ENCODE measurements at regions not wholly inside any gene's neighbourhood (a gene's known extent, or its start where the extent isn't known, plus 50 kb on each side); places are given as distances from the start of the nearest gene placed in this dataset.
A peak's percentile ranks its signal among the peaks of the same experiment; 100 is the strongest.

DNA sequence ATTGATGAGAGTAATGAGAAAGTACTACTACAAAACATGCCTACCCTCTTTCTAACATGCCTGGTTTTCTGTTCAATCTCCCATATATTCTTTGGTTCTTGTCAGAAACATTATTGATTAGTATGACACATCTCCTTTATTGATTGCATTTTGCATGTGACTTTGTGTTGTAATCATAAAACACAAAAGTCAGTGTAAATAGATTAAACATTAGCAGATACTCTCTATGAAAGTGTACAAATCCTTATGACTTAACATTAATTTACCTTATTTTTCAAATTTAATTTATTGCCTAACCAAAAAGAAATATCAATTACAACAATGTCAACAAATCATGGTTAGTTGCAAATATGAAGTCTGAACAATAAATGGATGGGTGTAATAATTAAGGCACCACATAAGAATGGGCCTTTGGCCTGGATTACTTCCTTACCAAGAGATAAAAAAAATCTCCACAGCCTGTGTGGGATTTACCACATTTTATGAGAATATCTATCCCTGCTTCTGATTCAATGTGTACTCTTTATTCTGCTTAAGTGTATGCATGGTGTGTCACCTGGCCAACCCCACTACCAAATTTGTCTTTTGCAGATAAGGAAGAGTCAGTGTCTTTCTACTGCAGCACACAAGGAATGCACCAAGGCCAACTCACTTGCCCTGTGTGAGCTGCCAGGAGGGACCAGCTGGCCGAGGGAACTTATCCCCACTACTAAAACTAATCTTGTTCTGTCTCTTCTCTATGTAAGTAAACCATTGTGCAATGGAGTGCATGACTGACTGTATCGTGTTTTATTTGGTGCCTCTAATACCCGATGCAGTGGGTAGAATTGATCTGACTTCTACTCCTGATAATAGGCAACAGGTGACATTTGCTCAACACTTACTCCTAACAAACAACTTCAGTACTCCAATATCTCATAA is 1001.9 kb upstream of the CDH10 start:
- Mint-ChIP-seq H3K4me1 (no peaks in the 10 kb centered on the region), H3K4me3 (no peak overlapping the region), H3K36me3 (ENCODE audit: low read depth) (no peaks in the 10 kb centered on the region), H3K9me3 (peaks cover 11% of the 10 kb centered on the region), H3K27ac (no peak overlapping the region), H3K27me3 (no peaks in the 10 kb centered on the region)
- ChIA-PET POLR2A (no interaction called here), CTCF (no interaction called here)
- DNase-seq = no peak

DNA sequence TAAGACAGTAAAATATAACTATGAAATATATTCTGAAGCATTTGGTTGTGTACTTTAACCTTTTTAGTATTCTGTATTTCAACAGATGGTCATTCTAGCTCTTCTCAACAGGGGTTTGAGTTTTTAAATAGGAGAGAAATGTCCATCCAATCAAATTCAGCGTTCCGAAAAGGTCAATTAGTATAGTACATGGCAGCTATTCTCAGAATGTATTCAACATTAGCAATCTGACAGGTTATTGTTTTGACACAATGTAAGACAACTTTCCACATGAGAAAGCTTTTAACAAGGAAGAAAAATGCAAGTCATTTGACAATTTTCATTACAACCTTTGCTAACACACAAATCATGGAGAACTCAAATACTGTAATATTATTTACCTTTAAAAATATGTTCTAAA is 996.3 kb upstream of the CDH10 start:
- DNase-seq = no peak
- Mint-ChIP-seq H3K36me3 (ENCODE audit: low read depth) (no peaks in the 10 kb centered on the region), H3K4me1 (no peaks in the 10 kb centered on the region), H3K27me3 (no peaks in the 10 kb centered on the region), H3K4me3 (no peak overlapping the region), H3K9me3 (peaks cover 8% of the 10 kb centered on the region), H3K27ac (no peak overlapping the region)
- ChIA-PET CTCF (no interaction called here), POLR2A (no interaction called here)

DNA sequence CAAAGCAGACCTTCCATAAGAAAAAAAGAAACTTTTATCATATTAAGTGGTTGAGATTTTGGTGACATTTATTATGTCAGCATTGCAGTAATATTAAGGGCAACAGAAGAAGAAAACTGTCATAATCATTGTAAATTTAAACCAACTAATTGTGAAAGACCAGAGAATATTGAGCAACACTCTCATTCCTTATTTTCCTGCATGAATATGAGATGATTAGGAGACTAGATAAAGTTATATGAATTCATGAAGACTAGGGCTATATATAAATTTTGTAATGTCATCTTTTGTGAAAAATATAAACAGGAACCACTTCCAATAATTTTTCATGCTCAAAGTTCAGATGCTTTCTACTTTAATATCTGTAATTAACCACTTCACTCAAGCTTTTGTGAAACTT is 974.5 kb upstream of the CDH10 start:
- DNase-seq = no peak
- POLR2A ChIA-PET = no interaction called here
- Mint-ChIP-seq H3K27ac (no peak overlapping the region), H3K27me3 (no peaks in the 10 kb centered on the region), H3K36me3 (ENCODE audit: low read depth) (no peaks in the 10 kb centered on the region), H3K4me1 (no peaks in the 10 kb centered on the region), H3K9me3 (peaks cover 7% of the 10 kb centered on the region), H3K4me3 (no peak overlapping the region)
- CTCF ChIA-PET = no interaction called here

DNA sequence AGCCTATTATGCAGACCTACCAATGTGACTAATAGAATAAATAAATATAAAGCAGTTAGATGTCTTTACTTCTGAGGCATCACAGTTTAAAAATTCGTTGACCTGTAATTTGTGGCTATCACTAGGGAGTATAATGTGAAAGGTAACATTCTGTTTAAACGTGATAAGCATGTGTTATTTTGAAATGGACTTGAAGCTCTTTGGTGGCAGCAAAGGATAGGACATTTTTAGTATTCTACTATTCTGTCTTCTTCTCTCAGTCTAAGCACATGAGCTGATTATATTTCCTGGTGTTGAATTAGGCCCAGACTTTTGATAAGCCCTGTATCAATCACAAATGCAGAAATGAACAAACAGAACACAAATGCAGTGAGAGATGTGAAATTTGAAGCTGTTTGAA is 974.0 kb upstream of the CDH10 start:
- CTCF ChIA-PET = no interaction called here
- H3K27ac Mint-ChIP-seq = no peak overlapping the region
- POLR2A ChIA-PET = no interaction called here
- no peaks in the 10 kb centered on the region for H3K4me1 Mint-ChIP-seq
- no peak for DNase-seq
- no peaks in the 10 kb centered on the region for H3K36me3 Mint-ChIP-seq (ENCODE audit: low read depth)
- no peak overlapping the region for H3K4me3 Mint-ChIP-seq
- H3K9me3 Mint-ChIP-seq = peaks cover 7% of the 10 kb centered on the region
- H3K27me3 Mint-ChIP-seq = no peaks in the 10 kb centered on the region

DNA sequence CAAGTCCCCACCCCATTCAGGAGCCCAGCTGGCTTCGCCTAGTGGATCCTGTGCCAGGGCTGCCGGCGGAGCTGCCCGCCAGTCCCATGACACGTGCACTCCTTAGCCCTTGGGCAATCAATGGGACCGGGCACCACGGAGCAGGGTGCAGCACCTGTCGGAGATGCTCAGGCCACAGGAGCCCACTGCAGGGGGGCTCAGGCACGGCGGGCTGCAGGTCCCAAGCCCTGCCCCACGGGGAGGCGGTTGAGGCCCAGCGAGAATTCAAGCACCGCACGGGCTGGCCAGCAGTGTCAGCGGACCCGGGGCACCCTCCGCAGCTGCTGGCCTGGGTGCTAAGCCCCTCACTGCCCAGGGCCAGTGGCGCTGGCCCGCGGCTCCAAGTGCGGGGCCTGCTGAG is 969.7 kb upstream of the CDH10 start:
- DNase-seq = no peak
- Mint-ChIP-seq H3K9me3 (peaks cover 9% of the 10 kb centered on the region), H3K27me3 (no peaks in the 10 kb centered on the region), H3K4me1 (no peaks in the 10 kb centered on the region), H3K27ac (no peak overlapping the region), H3K36me3 (ENCODE audit: low read depth) (no peaks in the 10 kb centered on the region), H3K4me3 (no peak overlapping the region)
- ChIA-PET CTCF (no interaction called here), POLR2A (no interaction called here)

DNA sequence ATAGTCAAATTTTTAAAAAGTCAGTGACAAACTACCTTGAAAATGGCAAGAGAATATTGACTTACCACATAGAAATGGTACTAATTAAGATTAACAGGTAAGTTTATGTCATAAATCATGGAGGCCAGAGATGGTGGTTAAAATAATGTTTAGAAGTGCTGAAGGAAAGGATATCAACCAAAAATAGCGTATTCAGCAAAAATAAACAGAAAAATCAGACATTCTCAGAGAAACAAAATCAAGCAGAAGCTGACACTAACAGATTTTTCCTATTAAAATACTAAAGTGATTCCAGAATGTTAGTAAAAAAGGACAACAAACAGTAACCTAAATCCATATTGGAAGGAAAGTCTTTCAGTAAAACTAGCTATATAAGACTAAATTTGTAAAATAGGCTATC is 959.9 kb upstream of the CDH10 start:
- Mint-ChIP-seq H3K9me3 (peaks cover 13% of the 10 kb centered on the region), H3K4me3 (no peak overlapping the region), H3K27ac (no peak overlapping the region), H3K4me1 (no peaks in the 10 kb centered on the region), H3K27me3 (no peaks in the 10 kb centered on the region), H3K36me3 (ENCODE audit: low read depth) (no peaks in the 10 kb centered on the region)
- ChIA-PET POLR2A (no interaction called here), CTCF (no interaction called here)
- DNase-seq = no peak

DNA sequence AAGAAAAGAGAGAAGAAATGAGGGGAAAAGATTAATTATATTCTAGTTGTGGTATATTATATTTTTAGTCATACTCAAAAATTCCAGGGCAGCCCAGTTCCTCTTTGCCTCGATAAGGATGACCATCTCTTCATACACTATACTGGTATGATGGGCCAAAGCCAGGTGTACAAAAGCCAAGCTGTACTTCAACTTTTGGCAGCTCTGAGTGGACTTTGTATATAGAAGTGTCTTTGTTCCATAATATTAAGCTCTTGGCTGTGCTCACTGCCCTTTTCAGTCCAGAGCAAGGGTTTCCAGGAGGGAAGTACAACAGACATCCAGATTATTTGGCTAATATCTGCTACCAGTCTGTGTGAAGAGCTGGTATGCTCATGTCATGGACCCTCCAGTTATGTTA is 934.3 kb upstream of the CDH10 start:
- H3K4me3 Mint-ChIP-seq = no peak overlapping the region
- ChIA-PET POLR2A (no interaction called here), CTCF (no interaction called here)
- no peaks in the 10 kb centered on the region for H3K36me3 Mint-ChIP-seq (ENCODE audit: low read depth)
- no peaks in the 10 kb centered on the region for H3K27me3 Mint-ChIP-seq
- peaks cover 3% of the 10 kb centered on the region for H3K9me3 Mint-ChIP-seq
- no peak overlapping the region for H3K27ac Mint-ChIP-seq
- H3K4me1 Mint-ChIP-seq = no peaks in the 10 kb centered on the region
- DNase-seq = no peak

DNA sequence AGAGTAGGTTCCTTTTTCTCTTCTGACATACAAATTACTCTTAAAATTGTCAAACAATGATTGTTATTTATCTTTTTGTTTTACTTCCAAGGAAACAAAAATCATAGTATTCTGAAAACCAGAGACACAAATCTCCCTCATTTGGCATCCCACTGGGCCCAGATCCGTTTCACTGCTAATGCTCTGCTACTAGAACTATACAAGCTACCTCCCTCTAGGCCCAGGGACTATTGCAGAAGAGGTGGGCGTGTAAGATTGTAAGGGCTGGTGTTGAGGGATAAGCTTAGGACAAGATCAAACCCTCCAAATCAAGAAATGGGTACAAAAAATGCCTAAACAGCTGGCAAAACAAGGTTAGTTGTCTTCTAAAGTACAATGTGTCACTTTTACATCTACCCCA is 928.9 kb upstream of the CDH10 start:
- H3K27ac Mint-ChIP-seq = no peak overlapping the region
- peaks cover 7% of the 10 kb centered on the region for H3K9me3 Mint-ChIP-seq
- CTCF ChIA-PET = no interaction called here

DNA sequence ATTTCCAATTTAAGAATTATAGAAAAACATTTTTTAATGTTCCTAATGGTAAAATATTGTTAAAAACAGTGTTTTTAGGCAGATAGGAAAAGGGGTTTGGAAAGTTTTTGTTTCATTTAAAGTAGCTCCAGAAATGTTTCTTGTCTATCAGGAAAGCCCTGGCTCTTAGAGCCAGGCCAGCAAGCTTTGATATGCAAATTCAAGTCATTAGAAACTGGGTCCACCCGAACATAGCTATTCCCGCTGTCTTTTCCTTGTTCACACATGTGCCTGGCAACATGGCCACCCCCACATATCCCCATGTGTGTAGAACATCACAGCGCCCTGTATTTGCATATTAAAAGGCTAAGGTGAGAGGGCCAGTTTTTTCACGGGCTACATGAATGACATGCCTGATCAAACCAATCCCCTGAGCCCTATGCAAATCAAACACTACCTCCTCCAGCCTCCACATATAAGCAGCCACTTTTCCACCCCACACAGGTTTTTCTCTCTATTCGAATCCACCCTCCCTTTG is 925.3 kb upstream of the CDH10 start:
- ChIA-PET POLR2A (no interaction called here), CTCF (no interaction called here)
- Mint-ChIP-seq H3K4me3 (no peak overlapping the region), H3K9me3 (peaks cover 7% of the 10 kb centered on the region), H3K27me3 (no peaks in the 10 kb centered on the region), H3K36me3 (ENCODE audit: low read depth) (no peaks in the 10 kb centered on the region), H3K4me1 (peaks cover 4% of the 10 kb centered on the region), H3K27ac (no peak overlapping the region)
- DNase-seq = no peak

More for the DNA sequence above, 928.9 kb upstream of the CDH10 start:
- Mint-ChIP-seq H3K36me3 (ENCODE audit: low read depth) (no peaks in the 10 kb centered on the region), H3K4me1 (peaks cover 4% of the 10 kb centered on the region), H3K4me3 (no peak overlapping the region), H3K27me3 (no peaks in the 10 kb centered on the region)
- DNase-seq = no peak
- POLR2A ChIA-PET = no interaction called here

DNA sequence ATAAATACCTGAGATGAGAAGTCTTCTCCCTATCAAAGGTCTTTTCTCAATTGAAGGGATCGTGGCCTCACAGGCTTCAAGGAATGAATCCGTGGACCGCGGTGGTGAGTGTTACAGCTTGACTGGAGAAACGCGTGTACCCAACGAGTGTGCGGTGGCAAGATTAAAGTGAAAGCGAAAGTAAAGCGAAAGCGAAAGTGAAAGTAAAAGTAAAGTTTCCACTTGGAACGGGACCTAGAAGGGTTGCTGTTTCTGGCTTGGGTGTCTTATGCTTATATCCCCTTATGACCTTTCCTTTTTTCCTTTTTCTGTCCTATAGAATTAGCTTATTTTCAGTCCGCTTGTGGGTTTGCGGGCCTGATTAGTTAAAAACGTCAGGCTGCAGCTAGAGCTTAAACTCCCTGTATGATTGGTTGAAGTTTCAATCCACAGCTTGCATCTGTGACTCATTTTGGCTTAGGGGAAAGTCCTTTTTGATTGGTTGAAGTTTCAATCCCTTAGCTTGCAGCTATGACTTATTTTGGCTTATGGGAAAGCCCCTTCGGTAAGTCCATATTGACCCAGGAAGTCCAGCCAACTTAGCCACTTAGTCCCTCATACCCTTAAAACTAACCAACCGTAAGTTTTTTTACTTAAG is 924.3 kb upstream of the CDH10 start:
- peaks cover 7% of the 10 kb centered on the region for H3K9me3 Mint-ChIP-seq
- H3K4me1 Mint-ChIP-seq = peaks cover 4% of the 10 kb centered on the region
- peak overlapping the region; percentile 38 for H3K4me3 Mint-ChIP-seq
- ChIA-PET POLR2A (no interaction called here), CTCF (no interaction called here)
- H3K27me3 Mint-ChIP-seq = no peaks in the 10 kb centered on the region
- no peaks in the 10 kb centered on the region for H3K36me3 Mint-ChIP-seq (ENCODE audit: low read depth)
- H3K27ac Mint-ChIP-seq = peak overlapping the region; percentile 64
- no peak for DNase-seq

DNA sequence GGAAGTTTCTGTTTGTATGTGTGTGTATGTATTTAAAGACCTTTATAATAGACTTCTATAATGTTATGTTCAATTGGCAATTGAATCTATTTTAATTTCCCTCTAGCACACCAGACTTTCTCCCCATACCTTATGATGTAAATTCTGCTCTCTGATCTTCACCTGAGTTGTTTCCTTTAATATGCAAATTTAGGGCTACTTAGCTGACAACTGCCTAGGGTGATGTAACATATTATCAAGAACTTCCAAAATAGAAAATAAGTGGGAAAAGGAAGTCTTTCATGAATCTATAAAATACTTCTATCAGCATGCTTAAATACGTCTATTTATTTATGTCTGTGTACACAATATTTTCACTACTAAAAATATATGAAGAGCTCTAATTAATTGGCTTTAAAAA is 923.5 kb upstream of the CDH10 start:
- H3K4me3 Mint-ChIP-seq = no peak overlapping the region
- no peaks in the 10 kb centered on the region for H3K36me3 Mint-ChIP-seq (ENCODE audit: low read depth)
- H3K27me3 Mint-ChIP-seq = no peaks in the 10 kb centered on the region
- H3K27ac Mint-ChIP-seq = no peak overlapping the region
- ChIA-PET CTCF (no interaction called here), POLR2A (no interaction called here)
- no peak for DNase-seq
- peaks cover 7% of the 10 kb centered on the region for H3K9me3 Mint-ChIP-seq
- peaks cover 4% of the 10 kb centered on the region for H3K4me1 Mint-ChIP-seq

DNA sequence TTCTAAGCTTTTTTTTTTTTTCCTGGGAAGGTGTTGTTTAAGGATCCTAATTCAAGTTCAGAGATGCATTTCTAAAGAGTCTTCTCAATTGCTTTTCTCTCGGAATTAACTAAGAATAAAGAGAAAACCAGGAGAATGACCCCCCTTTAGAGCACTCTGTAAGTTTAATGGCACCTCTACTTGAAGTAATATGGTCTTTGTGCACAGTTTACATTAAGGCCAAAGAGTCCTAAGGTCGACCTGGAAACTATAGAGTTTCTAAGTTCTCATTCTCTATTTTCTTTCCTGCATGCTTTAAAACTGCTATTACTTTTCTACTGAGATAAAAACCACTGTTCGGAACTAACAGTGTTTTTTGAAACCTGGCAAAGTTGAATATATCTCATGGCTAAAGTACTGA is 923.1 kb upstream of the CDH10 start:
- Mint-ChIP-seq H3K27me3 (no peaks in the 10 kb centered on the region), H3K4me3 (no peak overlapping the region), H3K27ac (no peak overlapping the region), H3K4me1 (peaks cover 4% of the 10 kb centered on the region), H3K9me3 (peaks cover 9% of the 10 kb centered on the region), H3K36me3 (ENCODE audit: low read depth) (no peaks in the 10 kb centered on the region)
- ChIA-PET CTCF (no interaction called here), POLR2A (no interaction called here)
- no peak for DNase-seq

DNA sequence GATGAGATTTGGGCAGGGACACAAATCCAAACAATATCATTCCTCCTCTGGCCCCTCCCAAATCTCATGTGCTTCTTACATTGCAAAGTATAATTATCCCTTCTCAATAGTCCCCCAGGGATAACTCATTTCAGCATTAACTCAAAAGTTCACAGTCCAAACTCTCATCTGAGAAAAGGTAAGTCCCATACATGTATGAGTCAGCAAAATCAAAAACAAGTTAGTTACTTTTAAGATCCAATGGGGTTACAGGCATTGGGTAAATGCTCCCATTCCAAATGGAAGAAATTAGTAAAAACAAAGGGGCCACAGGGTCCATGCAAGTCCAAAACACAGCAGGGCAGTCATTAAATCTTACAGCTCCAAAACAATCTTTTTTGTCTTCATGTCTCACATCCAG is 917.9 kb upstream of the CDH10 start:
- Mint-ChIP-seq H3K4me1 (no peaks in the 10 kb centered on the region), H3K36me3 (ENCODE audit: low read depth) (no peaks in the 10 kb centered on the region), H3K27ac (no peak overlapping the region), H3K4me3 (no peak overlapping the region), H3K9me3 (peaks cover 5% of the 10 kb centered on the region), H3K27me3 (no peaks in the 10 kb centered on the region)
- ChIA-PET POLR2A (no interaction called here), CTCF (no interaction called here)
- no peak for DNase-seq

DNA sequence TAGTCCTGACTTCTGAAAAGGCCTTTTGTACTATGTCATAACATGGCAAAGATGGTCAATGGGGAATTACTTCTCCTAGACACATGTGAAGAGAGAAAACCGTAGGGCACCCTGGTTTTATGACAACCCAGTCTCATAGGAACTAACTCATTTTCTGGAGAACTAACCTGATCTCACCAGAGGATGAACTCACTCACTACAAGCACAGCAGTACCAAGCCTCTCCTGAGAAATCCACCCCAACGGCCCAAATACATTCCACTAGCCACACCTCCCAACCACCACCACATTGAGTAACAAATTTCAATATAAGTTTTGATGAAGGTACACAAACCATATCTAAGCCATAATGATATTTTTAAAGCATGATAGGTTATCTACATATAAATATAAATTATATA is 909.3 kb upstream of the CDH10 start:
- POLR2A ChIA-PET = no interaction called here
- H3K9me3 Mint-ChIP-seq = peaks cover 3% of the 10 kb centered on the region
- no peak for DNase-seq
- CTCF ChIA-PET = no interaction called here
- no peaks in the 10 kb centered on the region for H3K36me3 Mint-ChIP-seq (ENCODE audit: low read depth)
- H3K27ac Mint-ChIP-seq = no peak overlapping the region
- no peaks in the 10 kb centered on the region for H3K27me3 Mint-ChIP-seq
- H3K4me1 Mint-ChIP-seq = no peaks in the 10 kb centered on the region
- no peak overlapping the region for H3K4me3 Mint-ChIP-seq

Measured in activated CD4-positive, alpha-beta memory T cell treated with anti-CD3 and anti-CD28 coated beads, Interleukin-2, amount 10 ng/mL, durations not matched to agents 7 days and 5 days (primary cell).